ENCODE measurements at regions not wholly inside any gene's neighbourhood (a gene's known extent, or its start where the extent isn't known, plus 50 kb on each side); places are given as distances from the start of the nearest gene placed in this dataset.

DNA sequence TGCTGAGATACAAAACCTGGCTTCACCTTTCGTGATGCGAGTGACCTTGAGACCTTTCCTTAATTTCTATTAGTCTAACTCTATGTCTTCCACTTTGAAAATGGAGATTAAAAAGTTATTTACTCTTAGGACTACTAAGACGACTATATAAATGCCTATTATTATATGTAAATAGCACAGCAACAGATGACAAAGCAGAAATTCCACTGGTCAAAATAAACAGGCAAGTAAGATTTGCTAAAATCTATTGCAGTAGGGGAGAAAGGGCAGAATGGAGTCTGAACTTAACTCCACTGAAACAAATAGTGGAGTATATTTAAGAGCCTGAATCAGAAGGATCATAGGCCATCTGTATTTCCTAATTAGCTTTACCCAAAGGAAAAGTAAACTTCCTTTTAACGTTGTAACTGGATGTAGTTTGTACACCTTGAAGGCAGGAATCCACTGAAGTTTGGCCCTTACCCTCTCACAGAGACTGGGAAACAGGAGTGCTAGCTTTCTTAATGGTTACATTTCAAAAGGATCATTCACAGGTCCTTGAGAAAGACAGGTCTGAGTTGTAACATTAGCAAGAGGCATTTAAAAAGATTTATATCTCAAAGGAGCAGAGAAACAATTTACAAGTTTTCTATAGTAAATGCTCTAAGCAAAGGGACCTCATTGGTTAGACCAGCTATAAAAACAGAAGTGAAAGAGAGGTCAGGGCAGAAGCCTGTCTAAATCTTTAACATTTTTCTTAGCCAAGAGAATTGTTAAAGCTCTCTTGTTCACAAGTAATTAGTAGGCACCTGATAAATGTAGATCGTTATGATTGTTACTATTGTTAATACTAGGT, 332.5 kb downstream of the ZWINT start:
- no peak for TF ChIP-seq POLR2A (IDR thresholded peaks at IDR 0.05)
- TF ChIP-seq, protein P1, sequence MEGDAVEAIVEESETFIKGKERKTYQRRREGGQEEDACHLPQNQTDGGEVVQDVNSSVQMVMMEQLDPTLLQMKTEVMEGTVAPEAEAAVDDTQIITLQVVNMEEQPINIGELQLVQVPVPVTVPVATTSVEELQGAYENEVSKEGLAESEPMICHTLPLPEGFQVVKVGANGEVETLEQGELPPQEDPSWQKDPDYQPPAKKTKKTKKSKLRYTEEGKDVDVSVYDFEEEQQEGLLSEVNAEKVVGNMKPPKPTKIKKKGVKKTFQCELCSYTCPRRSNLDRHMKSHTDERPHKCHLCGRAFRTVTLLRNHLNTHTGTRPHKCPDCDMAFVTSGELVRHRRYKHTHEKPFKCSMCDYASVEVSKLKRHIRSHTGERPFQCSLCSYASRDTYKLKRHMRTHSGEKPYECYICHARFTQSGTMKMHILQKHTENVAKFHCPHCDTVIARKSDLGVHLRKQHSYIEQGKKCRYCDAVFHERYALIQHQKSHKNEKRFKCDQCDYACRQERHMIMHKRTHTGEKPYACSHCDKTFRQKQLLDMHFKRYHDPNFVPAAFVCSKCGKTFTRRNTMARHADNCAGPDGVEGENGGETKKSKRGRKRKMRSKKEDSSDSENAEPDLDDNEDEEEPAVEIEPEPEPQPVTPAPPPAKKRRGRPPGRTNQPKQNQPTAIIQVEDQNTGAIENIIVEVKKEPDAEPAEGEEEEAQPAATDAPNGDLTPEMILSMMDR (IDR thresholded peaks at IDR 0.05) = no peak

Measured in esophagus squamous epithelium (tissue), 4 donors.